Right lobe of liver (tissue), 4 donors: ENCODE measurements at regions not wholly inside any gene's neighbourhood (a gene's known extent, or its start where the extent isn't known, plus 50 kb on each side); places are given as distances from the start of the nearest gene placed in this dataset.

Experiments
- POLR2A ChIP-seq: fragments of 450-650 bp; IDR thresholded peaks from one replicate; pipeline ENCODE4 v1.6.1; 2017; ENCODE audit warnings: antibody characterized with exemption, mild to moderate bottlenecking
- TF ChIP-seq, protein P1 (sequence below), 4 donors: fragments of 200-600 bp in 3 of 4; fragments of 450-650 bp in 1 of 4; IDR thresholded peaks; one replicate each; pipeline versions ENCODE4 v1.5.1 to v1.8.0; 2016 to 2022; ENCODE audit warnings: antibody characterized with exemption in 4 of 4, mild to moderate bottlenecking in 2 of 4
- donor health status: DM: no; HTN: no; CAD: no.
- donor health status: DM: no; HTN: no; CAD: no.
- donor health status: DM: no; HTN: yes; CAD: no.

DNA sequence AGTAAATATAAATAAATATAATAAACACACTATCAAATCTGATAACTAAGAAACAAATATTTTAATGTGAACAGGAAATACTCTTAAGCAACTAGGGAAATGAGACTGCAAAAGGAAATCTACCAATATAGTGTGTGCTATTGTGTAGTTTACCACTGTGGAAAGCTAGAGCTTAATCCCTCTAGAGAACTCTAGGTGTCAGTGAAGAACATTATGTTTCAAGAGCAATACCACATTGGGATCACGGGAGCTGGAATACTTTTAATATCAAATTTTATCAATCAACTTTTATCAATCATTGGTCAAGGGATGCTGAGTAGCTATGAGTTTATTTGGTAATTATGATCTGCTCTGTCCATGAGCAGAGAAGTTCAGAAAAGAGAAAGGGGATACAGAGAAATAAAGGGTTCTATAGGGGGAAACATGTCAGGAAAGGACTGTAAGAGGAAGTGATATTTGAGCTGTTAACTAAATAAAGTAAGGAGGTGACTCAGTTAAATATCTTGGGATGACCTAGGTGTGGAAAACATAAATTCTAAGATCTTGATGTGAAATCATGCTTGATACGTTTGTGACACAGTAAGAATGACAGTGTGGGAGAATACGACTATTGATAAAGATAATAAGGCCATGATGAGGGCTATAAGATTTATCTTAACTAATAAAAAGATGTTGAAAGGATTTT lies 762.2 kb upstream of the ALCAM start:
- TF ChIP-seq, protein P1, sequence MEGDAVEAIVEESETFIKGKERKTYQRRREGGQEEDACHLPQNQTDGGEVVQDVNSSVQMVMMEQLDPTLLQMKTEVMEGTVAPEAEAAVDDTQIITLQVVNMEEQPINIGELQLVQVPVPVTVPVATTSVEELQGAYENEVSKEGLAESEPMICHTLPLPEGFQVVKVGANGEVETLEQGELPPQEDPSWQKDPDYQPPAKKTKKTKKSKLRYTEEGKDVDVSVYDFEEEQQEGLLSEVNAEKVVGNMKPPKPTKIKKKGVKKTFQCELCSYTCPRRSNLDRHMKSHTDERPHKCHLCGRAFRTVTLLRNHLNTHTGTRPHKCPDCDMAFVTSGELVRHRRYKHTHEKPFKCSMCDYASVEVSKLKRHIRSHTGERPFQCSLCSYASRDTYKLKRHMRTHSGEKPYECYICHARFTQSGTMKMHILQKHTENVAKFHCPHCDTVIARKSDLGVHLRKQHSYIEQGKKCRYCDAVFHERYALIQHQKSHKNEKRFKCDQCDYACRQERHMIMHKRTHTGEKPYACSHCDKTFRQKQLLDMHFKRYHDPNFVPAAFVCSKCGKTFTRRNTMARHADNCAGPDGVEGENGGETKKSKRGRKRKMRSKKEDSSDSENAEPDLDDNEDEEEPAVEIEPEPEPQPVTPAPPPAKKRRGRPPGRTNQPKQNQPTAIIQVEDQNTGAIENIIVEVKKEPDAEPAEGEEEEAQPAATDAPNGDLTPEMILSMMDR (IDR thresholded peaks at IDR 0.05) = peak in 1 of 4 donors; percentile 7
- TF ChIP-seq POLR2A = no peak
